CD4-positive, CD25-positive, alpha-beta regulatory T cell (primary cell): ENCODE measurements at regions not wholly inside any gene's neighbourhood (a gene's known extent, or its start where the extent isn't known, plus 50 kb on each side); places are given as distances from the start of the nearest gene placed in this dataset.
"Not testable (repeated sequence)": the region's sequence is repeated elsewhere in the genome, so short reads cannot be mapped to it uniquely, and the experiment has no call there.

Source experiments
- ATAC-seq, 2 donors: fragments of 150-1000 bp; cut with Tn5 transposase; one replicate each; pipeline ENCODE4 v1.10.0; 2021; ENCODE audit warnings: low read depth in 2 of 2, moderate number of reproducible peaks in 2 of 2, moderate library complexity in 1 of 2
- DNase-seq, 3 donors: peaks; one replicate each; pipeline versions ENCODE4 v3.0.0 to v3.0.0-alpha.2; 2012 to 2022; ENCODE audit warnings: mixed read lengths in 1 of 3
- H3K27ac ChIP-seq: one replicate; pipeline ENCODE4 v1.7.0; 2013; ENCODE audit warnings: mild to moderate bottlenecking, low read length; ENCODE audit not compliant: insufficient read depth, poor library complexity, severe bottlenecking
- H3K27me3 ChIP-seq: one replicate; pipeline ENCODE4 v1.7.0; 2013; ENCODE audit warnings: low read length; ENCODE audit not compliant: control insufficient read depth, insufficient read depth
- H3K36me3 ChIP-seq: one replicate; pipeline ENCODE4 v1.7.0; 2013; ENCODE audit warnings: mild to moderate bottlenecking, low read length, moderate library complexity; ENCODE audit not compliant: control insufficient read depth, insufficient read depth
- H3K4me1 ChIP-seq: 2 replicates; pipeline ENCODE4 v1.7.0; 2013; ENCODE audit warnings: mild to moderate bottlenecking, low read length; ENCODE audit not compliant: insufficient read depth, control insufficient read depth, poor library complexity, severe bottlenecking
- H3K4me3 ChIP-seq: one replicate; pipeline ENCODE4 v1.7.0; 2013; ENCODE audit warnings: low read depth, mild to moderate bottlenecking, low read length, moderate library complexity
- H3K9me3 ChIP-seq, 2 experiments: 1 replicate in 1 of 2; 2 replicates in 1 of 2; pipeline ENCODE4 v1.7.0; 2013; ENCODE audit warnings: low read length in 2 of 2, mild to moderate bottlenecking in 1 of 2, moderate library complexity in 1 of 2; ENCODE audit not compliant: control insufficient read depth in 2 of 2
- H3K27ac Mint-ChIP-seq, 3 donors: one replicate each; pipeline ENCODE4 v1.8.0; 2020 to 2022; ENCODE audit warnings: mild to moderate bottlenecking in 3 of 3, mixed read lengths in 3 of 3, moderate library complexity in 2 of 3
- H3K27me3 Mint-ChIP-seq: one replicate; pipeline ENCODE4 v1.8.0; 2022; ENCODE audit warnings: mild to moderate bottlenecking, mixed read lengths
- H3K36me3 Mint-ChIP-seq: one replicate; pipeline ENCODE4 v1.8.0; 2020; ENCODE audit warnings: mixed read lengths
- H3K4me1 Mint-ChIP-seq, 4 donors: one replicate each; pipeline ENCODE4 v1.8.0; 2020 to 2022; ENCODE audit warnings: mixed read lengths in 4 of 4, mild to moderate bottlenecking in 1 of 4
- H3K4me3 Mint-ChIP-seq, 4 donors: one replicate each; pipeline ENCODE4 v1.8.0; 2020 to 2022; ENCODE audit warnings: mild to moderate bottlenecking in 4 of 4, mixed read lengths in 4 of 4, moderate library complexity in 3 of 4
- H3K9me3 Mint-ChIP-seq, 7 donors: one replicate each; pipeline ENCODE4 v1.8.0; 2020 to 2022; ENCODE audit warnings: mixed read lengths in 7 of 7, mild to moderate bottlenecking in 3 of 7, moderate library complexity in 2 of 7

GRCh38 chr3:137121704-137122314, 164.0 kb downstream of the IL20RB start:
- Histone ChIP-seq H3K4me3 (no peak overlapping the region), H3K27ac (no peak overlapping the region), H3K4me1 (no peaks in the 10 kb centered on the region), H3K9me3 (no peaks in the 10 kb centered on the region), H3K27me3 (no peaks in the 10 kb centered on the region), H3K36me3 (no peaks in the 10 kb centered on the region)
- DNase-seq (peak in 1 of 3 donors; percentile 56), ATAC-seq (no peak)
- peaks cover 0 to 2% (median 0%) of the 10 kb centered on the region in 7 donors for H3K9me3 Mint-ChIP-seq
- H3K36me3 Mint-ChIP-seq = no peaks in the 10 kb centered on the region
- no peak overlapping the region for H3K4me3 Mint-ChIP-seq
- H3K4me1 Mint-ChIP-seq = peaks cover 0 to 8% (median 0%) of the 10 kb centered on the region in 4 donors
- peaks cover 27% of the 10 kb centered on the region for H3K27me3 Mint-ChIP-seq
- H3K27ac Mint-ChIP-seq = no peak overlapping the region

DNA sequence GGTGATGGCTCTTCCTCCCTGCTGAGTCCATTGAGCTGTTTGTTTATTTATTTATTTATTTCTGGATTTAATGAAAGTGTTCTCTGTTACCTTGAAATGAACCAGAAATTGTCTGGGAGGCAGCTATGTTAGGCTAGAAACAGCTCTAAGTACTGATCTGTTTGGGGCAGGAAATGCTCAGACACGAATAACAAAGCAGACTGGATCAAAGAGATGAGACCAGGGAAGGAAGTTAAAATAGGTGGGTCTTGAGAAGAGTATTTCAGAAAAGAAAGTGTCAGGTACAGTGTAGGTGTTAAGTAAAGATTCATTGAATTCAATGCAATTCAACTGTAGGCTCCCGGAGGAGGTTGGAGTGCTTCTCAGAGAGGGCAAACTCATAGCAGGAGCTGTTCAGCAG, 173.3 kb downstream of the IL20RB start:
- peak in 1 of 2 donors; percentile 42 for ATAC-seq
- peaks cover 10% of the 10 kb centered on the region for H3K27me3 Mint-ChIP-seq
- peaks cover 0 to 1% (median 0%) of the 10 kb centered on the region in 7 donors for H3K9me3 Mint-ChIP-seq

DNA sequence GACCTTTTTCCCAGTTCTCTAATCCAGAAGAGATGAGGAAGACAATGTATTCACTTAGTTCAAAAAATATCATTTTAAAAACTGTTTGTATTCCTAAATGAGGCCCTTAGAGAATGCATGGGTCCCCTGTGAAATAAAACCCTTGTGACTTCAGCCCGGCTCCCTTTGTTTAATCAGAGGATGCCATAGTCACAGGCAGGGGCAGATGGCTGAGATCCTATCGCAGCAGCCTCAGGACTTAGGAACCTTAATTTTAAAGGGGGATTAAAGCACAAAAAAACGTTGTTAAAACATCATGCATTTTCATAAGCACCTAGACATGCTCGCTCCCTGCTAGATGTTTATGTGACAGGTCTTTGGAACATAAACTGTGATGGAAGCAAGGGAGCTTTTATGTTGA, 176.6 kb downstream of the IL20RB start:
- H3K27me3 ChIP-seq = no peaks in the 10 kb centered on the region
- H3K4me3 ChIP-seq = no peak overlapping the region
- ATAC-seq (no peak), DNase-seq (no peak)
- Mint-ChIP-seq H3K9me3 (peaks cover 0 to 1% (median 0%) of the 10 kb centered on the region in 7 donors), H3K4me3 (no peak overlapping the region), H3K27me3 (peaks cover 18% of the 10 kb centered on the region), H3K4me1 (peaks cover 0 to 18% (median 4%) of the 10 kb centered on the region in 4 donors), H3K36me3 (no peaks in the 10 kb centered on the region), H3K27ac (no peak overlapping the region)
- no peaks in the 10 kb centered on the region for H3K9me3 ChIP-seq
- no peaks in the 10 kb centered on the region for H3K36me3 ChIP-seq
- H3K4me1 ChIP-seq = no peaks in the 10 kb centered on the region
- H3K27ac ChIP-seq = no peak overlapping the region

More for the DNA sequence above, 173.3 kb downstream of the IL20RB start:
- H3K27ac Mint-ChIP-seq = peak overlapping the region in 2 of 3 donors; percentile 32 to 35
- no peaks in the 10 kb centered on the region for H3K36me3 Mint-ChIP-seq
- peak in 2 of 3 donors; percentile 1 to 33 for DNase-seq
- no peaks in the 10 kb centered on the region for H3K4me1 ChIP-seq
- H3K27ac ChIP-seq = no peak overlapping the region
- H3K4me3 Mint-ChIP-seq = peak overlapping the region in 1 of 4 donors; percentile 28
- peaks cover 0 to 18% (median 4%) of the 10 kb centered on the region in 4 donors for H3K4me1 Mint-ChIP-seq
- H3K36me3 ChIP-seq = no peaks in the 10 kb centered on the region
- no peaks in the 10 kb centered on the region for H3K9me3 ChIP-seq
- H3K27me3 ChIP-seq = no peaks in the 10 kb centered on the region
- H3K4me3 ChIP-seq = no peak overlapping the region

- ATAC-seq = no peak
- no peak overlapping the region for H3K4me3 Mint-ChIP-seq
- no peaks in the 10 kb centered on the region for H3K9me3 ChIP-seq
- no peaks in the 10 kb centered on the region for H3K36me3 Mint-ChIP-seq
- no peak for DNase-seq
- H3K27ac ChIP-seq = no peak overlapping the region
- peaks cover 0 to 3% (median 0%) of the 10 kb centered on the region in 7 donors for H3K9me3 Mint-ChIP-seq
- no peak overlapping the region for H3K4me3 ChIP-seq
- H3K4me1 ChIP-seq = no peaks in the 10 kb centered on the region
- H3K27me3 Mint-ChIP-seq = no peaks in the 10 kb centered on the region
- no peaks in the 10 kb centered on the region for H3K4me1 Mint-ChIP-seq
- no peaks in the 10 kb centered on the region for H3K36me3 ChIP-seq
- H3K27me3 ChIP-seq = no peaks in the 10 kb centered on the region
- H3K27ac Mint-ChIP-seq = no peak overlapping the region
Observed at GRCh38 chr3:137148406-137148805, 190.6 kb downstream of the IL20RB start.

GRCh38 chr3:137148917-137149316, 191.1 kb downstream of the IL20RB start:
- DNase-seq (no peak), ATAC-seq (peak in 1 of 2 donors; percentile 12)
- no peak overlapping the region for H3K27ac Mint-ChIP-seq
- no peak overlapping the region for H3K4me3 ChIP-seq
- no peaks in the 10 kb centered on the region for H3K4me1 Mint-ChIP-seq
- peaks cover 0 to 3% (median 0%) of the 10 kb centered on the region in 7 donors for H3K9me3 Mint-ChIP-seq
- no peaks in the 10 kb centered on the region for H3K36me3 ChIP-seq
- H3K4me3 Mint-ChIP-seq = no peak overlapping the region
- no peaks in the 10 kb centered on the region for H3K9me3 ChIP-seq
- no peaks in the 10 kb centered on the region for H3K4me1 ChIP-seq
- no peaks in the 10 kb centered on the region for H3K36me3 Mint-ChIP-seq
- H3K27ac ChIP-seq = no peak overlapping the region
- H3K27me3 ChIP-seq = no peaks in the 10 kb centered on the region
- no peaks in the 10 kb centered on the region for H3K27me3 Mint-ChIP-seq

DNA sequence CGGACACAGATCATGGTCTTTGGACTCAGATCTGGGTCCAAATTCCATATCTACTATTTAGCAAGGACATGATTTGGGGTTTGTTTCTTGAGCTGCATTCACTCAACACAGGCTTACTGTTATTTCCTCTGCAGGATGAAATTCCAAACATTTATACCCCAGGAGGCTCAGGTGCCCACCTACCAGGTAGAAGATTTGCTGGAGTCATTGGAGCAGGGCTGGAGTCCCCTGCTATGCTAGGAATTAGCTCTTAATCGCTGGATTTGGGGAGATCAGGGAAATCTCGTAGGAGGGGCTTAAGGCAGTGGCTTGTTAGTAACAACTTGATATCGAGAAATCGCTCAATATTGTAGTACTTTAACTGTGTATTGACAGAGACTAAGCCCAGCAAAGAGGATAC, 193.0 kb downstream of the IL20RB start:
- Mint-ChIP-seq H3K9me3 (peaks cover 0 to 3% (median 0%) of the 10 kb centered on the region in 7 donors), H3K4me3 (no peak overlapping the region), H3K4me1 (no peaks in the 10 kb centered on the region), H3K36me3 (no peaks in the 10 kb centered on the region), H3K27ac (no peak overlapping the region), H3K27me3 (no peaks in the 10 kb centered on the region)
- no peaks in the 10 kb centered on the region for H3K36me3 ChIP-seq
- H3K4me1 ChIP-seq = no peaks in the 10 kb centered on the region
- ATAC-seq (no peak), DNase-seq (no peak)
- H3K9me3 ChIP-seq = no peaks in the 10 kb centered on the region
- H3K4me3 ChIP-seq = no peak overlapping the region
- no peak overlapping the region for H3K27ac ChIP-seq
- H3K27me3 ChIP-seq = no peaks in the 10 kb centered on the region

GRCh38 chr3:137153046-137153445, 195.3 kb downstream of the IL20RB start:
- not testable (repeated sequence) for H3K9me3 Mint-ChIP-seq, DNase-seq, H3K4me3 Mint-ChIP-seq, H3K27me3 Mint-ChIP-seq, H3K27me3 ChIP-seq, H3K27ac ChIP-seq, H3K36me3 Mint-ChIP-seq, ATAC-seq, H3K27ac Mint-ChIP-seq, H3K4me1 ChIP-seq, H3K9me3 ChIP-seq, H3K4me1 Mint-ChIP-seq, H3K36me3 ChIP-seq, H3K4me3 ChIP-seq

DNA sequence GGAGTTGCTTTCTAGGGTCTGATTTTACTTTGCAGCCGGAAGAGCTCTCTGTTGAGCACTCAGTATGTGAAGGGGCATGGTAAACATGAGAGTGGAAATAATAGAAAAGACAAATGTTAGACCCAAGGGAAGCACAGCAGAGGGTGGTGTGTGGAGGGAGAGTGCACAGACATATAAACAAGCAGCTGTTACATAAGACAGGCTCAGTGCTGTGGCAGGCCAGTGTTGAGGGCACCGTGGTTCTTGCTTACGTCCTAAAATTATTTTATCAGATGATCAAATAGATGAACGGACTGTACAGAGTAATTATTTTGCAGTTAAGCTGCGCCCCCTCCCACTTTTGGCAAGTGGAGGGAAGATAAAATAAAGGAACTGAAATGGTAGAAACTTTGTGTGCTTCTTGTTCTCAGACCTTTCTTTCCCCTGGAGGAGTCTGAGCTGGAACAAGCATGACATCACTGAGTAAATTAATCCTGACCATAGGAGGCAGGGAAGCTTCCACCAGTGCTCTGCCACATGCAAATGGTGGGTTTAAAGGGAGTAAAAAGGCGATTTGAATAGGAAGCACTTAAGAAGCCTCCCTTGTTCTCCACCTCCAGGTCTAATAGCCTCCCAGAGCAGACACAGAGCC, 205.6 kb downstream of the IL20RB start:
- H3K4me1 Mint-ChIP-seq = no peaks in the 10 kb centered on the region
- H3K9me3 ChIP-seq = no peaks in the 10 kb centered on the region
- no peaks in the 10 kb centered on the region for H3K4me1 ChIP-seq
- H3K4me3 ChIP-seq = no peak overlapping the region
- no peaks in the 10 kb centered on the region for H3K36me3 ChIP-seq
- no peak overlapping the region for H3K27ac ChIP-seq
- H3K9me3 Mint-ChIP-seq = peaks cover 0 to 1% (median 0%) of the 10 kb centered on the region in 7 donors
- no peaks in the 10 kb centered on the region for H3K36me3 Mint-ChIP-seq
- H3K27me3 ChIP-seq = no peaks in the 10 kb centered on the region
- no peaks in the 10 kb centered on the region for H3K27me3 Mint-ChIP-seq
- H3K4me3 Mint-ChIP-seq = no peak overlapping the region
- DNase-seq (no peak), ATAC-seq (no peak)
- no peak overlapping the region for H3K27ac Mint-ChIP-seq
